ENCODE measurements at regions not wholly inside any gene's neighbourhood (a gene's known extent, or its start where the extent isn't known, plus 50 kb on each side); places are given as distances from the start of the nearest gene placed in this dataset.

- TF ChIP-seq, protein P1, sequence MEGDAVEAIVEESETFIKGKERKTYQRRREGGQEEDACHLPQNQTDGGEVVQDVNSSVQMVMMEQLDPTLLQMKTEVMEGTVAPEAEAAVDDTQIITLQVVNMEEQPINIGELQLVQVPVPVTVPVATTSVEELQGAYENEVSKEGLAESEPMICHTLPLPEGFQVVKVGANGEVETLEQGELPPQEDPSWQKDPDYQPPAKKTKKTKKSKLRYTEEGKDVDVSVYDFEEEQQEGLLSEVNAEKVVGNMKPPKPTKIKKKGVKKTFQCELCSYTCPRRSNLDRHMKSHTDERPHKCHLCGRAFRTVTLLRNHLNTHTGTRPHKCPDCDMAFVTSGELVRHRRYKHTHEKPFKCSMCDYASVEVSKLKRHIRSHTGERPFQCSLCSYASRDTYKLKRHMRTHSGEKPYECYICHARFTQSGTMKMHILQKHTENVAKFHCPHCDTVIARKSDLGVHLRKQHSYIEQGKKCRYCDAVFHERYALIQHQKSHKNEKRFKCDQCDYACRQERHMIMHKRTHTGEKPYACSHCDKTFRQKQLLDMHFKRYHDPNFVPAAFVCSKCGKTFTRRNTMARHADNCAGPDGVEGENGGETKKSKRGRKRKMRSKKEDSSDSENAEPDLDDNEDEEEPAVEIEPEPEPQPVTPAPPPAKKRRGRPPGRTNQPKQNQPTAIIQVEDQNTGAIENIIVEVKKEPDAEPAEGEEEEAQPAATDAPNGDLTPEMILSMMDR (IDR thresholded peaks at IDR 0.05 in 4 of 5, conservative IDR thresholded peaks at IDR 0.05 in 1 of 5), result no peak
- no peak for TF ChIP-seq POLR2A (IDR thresholded peaks at IDR 0.05)
Measured at GRCh38 chr5:111935835-111936234, 178.8 kb upstream of the NREP start.
